K562 (cell line): ENCODE measurements at regions not wholly inside any gene's neighbourhood (a gene's known extent, or its start where the extent isn't known, plus 50 kb on each side); places are given as distances from the start of the nearest gene placed in this dataset.

Experiments used
- ATAC-seq: fragments of 200-7000 bp; cut with Tn5 transposase; 3 replicates; pipeline ENCODE4 v1.9.1; 2020; ENCODE audit warnings: moderate library complexity
- BruUV-seq: library from RNA; stranded (reverse); fragments of 400-500 nt; replicated peaks from 2 replicates; lab custom pipeline; 2021; lab: Mats Ljungman, UMichigan
- CTCF ChIA-PET: fragments of 300-600 bp; formaldehyde crosslinking; extraction: SDS; loops from one replicate; lab custom pipeline; 2021; ENCODE audit warnings: low intra/inter-chr PET ratio; lab: Yijun Ruan, JAX
- POLR2A ChIA-PET: fragments of 300-600, 350-650 bp; sonication (Branson Sonifier 250); formaldehyde crosslinking; extraction: SDS; loops from one replicate; lab custom pipeline; 2021; ENCODE audit warnings: antibody characterized with exemption, inconsistent platforms; lab: Yijun Ruan, JAX
- DNase-seq, 4 experiments: peaks; one replicate each; pipeline versions ENCODE4 v3.0.0 to v3.0.0-alpha.2; 2011 to 2018; ENCODE audit warnings: low spot score in 3 of 4, mixed read lengths in 3 of 4; ENCODE audit errors: extremely low read depth in 1 of 4
- FAIRE-seq: peaks from 2 replicates; lab custom pipeline; 2011; peaks lifted over from hg19 to GRCh38; lab: Jason Lieb, UNC
- H2AFZ ChIP-seq: 2 replicates; pipeline ENCODE4 v1.6.0; 2011; ENCODE audit warnings: low read depth, low read length, control low read depth, inconsistent platforms
- H3K27ac ChIP-seq: fragments of 200-600 bp; 3 replicates; pipeline ENCODE4 v1.8.0; 2011; ENCODE audit warnings: low read depth, mild to moderate bottlenecking, control low read depth, inconsistent platforms, low read length, moderate library complexity, mixed read lengths; ENCODE audit errors: extremely low read depth
- H3K27me3 ChIP-seq, 2 experiments: fragments of 300-600 bp in 1 of 2; 2 replicates in 1 of 2; 3 replicates in 1 of 2; pipeline versions ENCODE4 v1.6.0 to v1.8.0; 2011; ENCODE audit warnings: inconsistent platforms in 2 of 2, low read length in 2 of 2, mild to moderate bottlenecking in 1 of 2, mixed read lengths in 1 of 2, moderate library complexity in 1 of 2; ENCODE audit not compliant: control insufficient read depth in 2 of 2, insufficient read depth in 2 of 2
- H3K36me3 ChIP-seq: fragments of 300-600 bp; 3 replicates; pipeline ENCODE4 v1.8.0; 2011; ENCODE audit warnings: mild to moderate bottlenecking, low read length, inconsistent platforms; ENCODE audit not compliant: control insufficient read depth, insufficient read depth
- H3K4me1 ChIP-seq, 2 experiments: fragments of 200-600 bp in 1 of 2; replicated peaks in 1 of 2; 2 replicates in 1 of 2; 3 replicates in 1 of 2; pipeline versions ENCODE4 v1.5.1 to v1.8.0; 2011; ENCODE audit warnings: inconsistent platforms in 2 of 2, low read length in 2 of 2, mild to moderate bottlenecking in 1 of 2, mixed read lengths in 1 of 2, moderate library complexity in 1 of 2; ENCODE audit not compliant: control insufficient read depth in 2 of 2, insufficient read depth in 2 of 2
- H3K4me2 ChIP-seq: 2 replicates; pipeline ENCODE4 v1.6.1; 2011; ENCODE audit warnings: low read length, control low read depth, inconsistent platforms, mixed read lengths; ENCODE audit not compliant: insufficient read depth
- H3K4me3 ChIP-seq: fragments of 200-600 bp; sonication (generic), shearing (Covaris generic); 2 replicates; pipeline ENCODE4 v1.5.1; 2016; ENCODE audit warnings: control low read depth, inconsistent platforms
- H3K79me2 ChIP-seq: fragments of 200-600 bp; 3 replicates; pipeline ENCODE4 v1.8.0; 2011; ENCODE audit warnings: low read length, inconsistent platforms; ENCODE audit not compliant: control insufficient read depth, insufficient read depth
- H3K9ac ChIP-seq, 2 experiments: 2 replicates each; pipeline versions ENCODE4 v1.6.0 to v1.6.1; 2011; ENCODE audit warnings: low read depth in 2 of 2, low read length in 2 of 2, control low read depth in 1 of 2, inconsistent platforms in 1 of 2, mild to moderate bottlenecking in 1 of 2, mixed read lengths in 1 of 2; ENCODE audit not compliant: insufficient read depth in 1 of 2
- H3K9me1 ChIP-seq: one replicate; pipeline ENCODE4 v1.6.0; 2011; ENCODE audit warnings: inconsistent platforms, mild to moderate bottlenecking, low read length, moderate library complexity; ENCODE audit not compliant: control insufficient read depth, insufficient read depth
- H3K9me3 ChIP-seq: replicated peaks from 2 replicates; pipeline ENCODE4 v1.5.1; 2011; ENCODE audit warnings: low read depth, low read length, inconsistent platforms; ENCODE audit not compliant: control insufficient read depth, insufficient read depth
- H4K20me1 ChIP-seq: replicated peaks from 2 replicates; pipeline ENCODE4 v1.6.1; 2011; ENCODE audit warnings: low read length, inconsistent platforms, mixed read lengths; ENCODE audit not compliant: control insufficient read depth, insufficient read depth
- CAMTA2 ChIP-seq: fragments of 250-450 bp; sonication (Bioruptor Pico); conservative IDR thresholded peaks from 2 replicates; pipeline ENCODE4 v1.5.1; 2022
- KLF10 ChIP-seq: fragments of 250-450 bp; sonication (Bioruptor Pico); IDR thresholded peaks from 2 replicates; pipeline ENCODE4 v1.6.1; 2021; ENCODE audit warnings: matching md5 sums
- MBD1 ChIP-seq: fragments of 250-450 bp; sonication (Bioruptor Pico); IDR thresholded peaks from 2 replicates; pipeline ENCODE4 v1.8.0; 2022; ENCODE audit warnings: inconsistent platforms
- MTA2 ChIP-seq: fragments of 450-650 bp; IDR thresholded peaks from 2 replicates; pipeline ENCODE4 v1.6.1; 2016; ENCODE audit warnings: low read depth
- NFIC ChIP-seq: fragments of 450-650 bp; IDR thresholded peaks from 2 replicates; pipeline ENCODE4 v1.6.1; 2017; ENCODE audit warnings: mild to moderate bottlenecking, inconsistent platforms
- PHF8 ChIP-seq: fragments of 200-600 bp; sonication (generic); IDR thresholded peaks from 2 replicates; pipeline ENCODE4 v1.6.1; 2012; ENCODE audit warnings: mixed run types, mild to moderate bottlenecking, inconsistent platforms, low read length, moderate library complexity, borderline replicate concordance
- POLR2A ChIP-seq: fragments of 450-650 bp; conservative IDR thresholded peaks from 2 replicates; pipeline ENCODE4 v1.6.1; 2016
- RFX7 ChIP-seq: fragments of 250-450 bp; sonication (Bioruptor Pico); IDR thresholded peaks from 2 replicates; pipeline ENCODE4 v1.5.1; 2021; ENCODE audit warnings: mild to moderate bottlenecking
- YY1 ChIP-seq, 3 experiments: IDR thresholded peaks; 2 replicates each; pipeline ENCODE4 v1.6.1; 2011; ENCODE audit warnings: low read length in 2 of 3, mild to moderate bottlenecking in 2 of 3, moderate library complexity in 2 of 3, borderline replicate concordance in 1 of 3, control low read depth in 1 of 3, low read depth in 1 of 3; ENCODE audit not compliant: insufficient read depth in 3 of 3, insufficient replicate concordance in 2 of 3, control insufficient read depth in 1 of 3, insufficient read length in 1 of 3; ENCODE audit errors: extremely low read depth in 1 of 3
- ZNF282 ChIP-seq: sonication (generic); formaldehyde crosslinking; IDR thresholded peaks from 2 replicates; pipeline ENCODE4 v1.8.1; 2023; ENCODE audit warnings: missing genetic modification reagents
- ZNF707 ChIP-seq: fragments of 250-450 bp; sonication (Bioruptor Pico); conservative IDR thresholded peaks from 2 replicates; pipeline ENCODE4 v1.8.0; 2022; ENCODE audit warnings: inconsistent platforms, mild to moderate bottlenecking, moderate library complexity
- ZNF766 ChIP-seq: fragments of 200-800 bp; sonication (Bioruptor generic); conservative IDR thresholded peaks from 2 replicates; pipeline ENCODE4 v1.6.1; 2016; ENCODE audit warnings: missing genetic modification characterization, missing compliant biosample characterization
- WGBS: fragments of 100-300 bp; shearing (Covaris generic); methylation state at CpG from one replicate; pipeline ENCODE4 v1.1.6; 2016; ENCODE audit warnings: low coverage, mixed read lengths; ENCODE audit not compliant: insufficient coverage; ENCODE audit errors: missing lambda C conversion rate; 5-methylcytosine and 5-hydroxymethylcytosine counted together
- in situ Hi-C: fragments of 300-500 bp; cut with MboI; formaldehyde crosslinking; loops from 4 replicates; pipeline ENCODE4 v1.15.0; 2018; ENCODE audit warnings: inconsistent platforms, mixed read lengths
- intact Hi-C: fragments of 100-400 bp; cut with micrococcal nuclease; formaldehyde crosslinking; loops from 2 replicates; pipeline ENCODE4 v1.14.2; 2022
- TF ChIP-seq, protein P1 (sequence below): fragments of 450-650 bp; formaldehyde crosslinking; IDR thresholded peaks from 2 replicates; pipeline ENCODE4 v1.4.0; 2020; ENCODE audit warnings: mild to moderate bottlenecking, moderate library complexity

- Histone ChIP-seq H3K36me3 (no peaks in the 10 kb centered on the region), H2AFZ (no peak overlapping the region), H4K20me1 (no peaks in the 10 kb centered on the region), H3K27ac (no peak overlapping the region), H3K4me3 (no peak overlapping the region), H3K27me3 (no peaks in the 10 kb centered on the region), H3K9ac (no peak overlapping the region), H3K9me1 (no peaks in the 10 kb centered on the region), H3K4me1 (no peaks in the 10 kb centered on the region), H3K9me3 (no peaks in the 10 kb centered on the region), H3K79me2 (no peaks in the 10 kb centered on the region), H3K4me2 (no peak overlapping the region)
- CTCF ChIA-PET: no interaction called here
- no TSS peak for BruUV-seq
- in situ Hi-C loops (no loop called here), intact Hi-C loops (no loop called here)
- 0% methylated on average over 6 of the region's 6 CpGs for WGBS
- ATAC-seq: no peak
- TF ChIP-seq KLF10 (CRISPR knock-in tag): no peak
- no peak for TF ChIP-seq CAMTA2 (CRISPR knock-in tag)
- no peak for TF ChIP-seq POLR2A
- no peak for TF ChIP-seq RFX7 (CRISPR knock-in tag)
- no peak for TF ChIP-seq ZNF707 (CRISPR knock-in tag)
- TF ChIP-seq YY1 (IDR thresholded peaks at IDR 0.05; ENCODE audit: borderline replicate concordance in 1 of 3, control insufficient read depth in 1 of 3, extremely low read depth in 1 of 3, insufficient read depth in 3 of 3, insufficient read length in 1 of 3, insufficient replicate concordance in 2 of 3, low read depth in 1 of 3, low read length in 2 of 3): no peak
- TF ChIP-seq MBD1: no peak
- no peak for TF ChIP-seq NFIC
- no peak for TF ChIP-seq MTA2
- TF ChIP-seq, protein P1, sequence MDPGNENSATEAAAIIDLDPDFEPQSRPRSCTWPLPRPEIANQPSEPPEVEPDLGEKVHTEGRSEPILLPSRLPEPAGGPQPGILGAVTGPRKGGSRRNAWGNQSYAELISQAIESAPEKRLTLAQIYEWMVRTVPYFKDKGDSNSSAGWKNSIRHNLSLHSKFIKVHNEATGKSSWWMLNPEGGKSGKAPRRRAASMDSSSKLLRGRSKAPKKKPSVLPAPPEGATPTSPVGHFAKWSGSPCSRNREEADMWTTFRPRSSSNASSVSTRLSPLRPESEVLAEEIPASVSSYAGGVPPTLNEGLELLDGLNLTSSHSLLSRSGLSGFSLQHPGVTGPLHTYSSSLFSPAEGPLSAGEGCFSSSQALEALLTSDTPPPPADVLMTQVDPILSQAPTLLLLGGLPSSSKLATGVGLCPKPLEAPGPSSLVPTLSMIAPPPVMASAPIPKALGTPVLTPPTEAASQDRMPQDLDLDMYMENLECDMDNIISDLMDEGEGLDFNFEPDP (CRISPR knock-in tag): no peak
- no peak for TF ChIP-seq ZNF766 (CRISPR knock-in tag)
- TF ChIP-seq ZNF282 (CRISPR knock-in tag): no peak
- no peak for TF ChIP-seq PHF8
- no peak for FAIRE-seq
- DNase-seq: no peak
- POLR2A ChIA-PET: no interaction called here
These were observed 321.6 kb upstream of the DNAJC19 start for GRCh38 chr3:181311186-181311585.
